ENCODE measurements at regions not wholly inside any gene's neighbourhood (a gene's known extent, or its start where the extent isn't known, plus 50 kb on each side); places are given as distances from the start of the nearest gene placed in this dataset.

GRCh38 chr12:38402811-38403210 is 86.2 kb downstream of the ALG10B start:
- TF ChIP-seq CTCF (IDR thresholded peaks at IDR 0.05; ENCODE audit: poor library complexity, severe bottlenecking) = no peak
- no peak for TF ChIP-seq POLR2AphosphoS5 (IDR thresholded peaks at IDR 0.05)
- TF ChIP-seq REST (IDR thresholded peaks at IDR 0.05; ENCODE audit: borderline replicate concordance) = no peak
- no peak for TF ChIP-seq TAF1 (IDR thresholded peaks at IDR 0.05; ENCODE audit: low read depth)
- TF ChIP-seq EP300 (conservative IDR thresholded peaks at IDR 0.05; ENCODE audit: poor library complexity, severe bottlenecking) = no peak
- TF ChIP-seq EZH2 (IDR thresholded peaks at IDR 0.05; ENCODE audit: borderline replicate concordance, insufficient read depth, low read length, poor library complexity, severe bottlenecking) = no peak
- TF ChIP-seq RAD21 (conservative IDR thresholded peaks at IDR 0.05) = no peak
- TF ChIP-seq MXI1 (conservative IDR thresholded peaks at IDR 0.05; ENCODE audit: poor library complexity, severe bottlenecking) = no peak
- TF ChIP-seq SMC3 (conservative IDR thresholded peaks at IDR 0.05; ENCODE audit: poor library complexity) = no peak

All from neural cell (in vitro differentiated cells).